GM18907 (cell line): ENCODE measurements at regions not wholly inside any gene's neighbourhood (a gene's known extent, or its start where the extent isn't known, plus 50 kb on each side); places are given as distances from the start of the nearest gene placed in this dataset.
"Not testable (repeated sequence)": the region's sequence is repeated elsewhere in the genome, so short reads cannot be mapped to it uniquely, and the experiment has no call there.

ENCODE experiments used
- ATAC-seq: cut with Tn5 transposase; IDR thresholded peaks from one replicate; pipeline ENCODE4 v1.9.1; 2021; ENCODE audit warnings: mild to moderate bottlenecking, moderate library complexity; ENCODE audit not compliant: unreplicated experiment

GRCh38 chr2:114018464-114018863 lies 128.6 kb downstream of the ACTR3 start:
- not testable (repeated sequence) for ATAC-seq

- ATAC-seq, result no peak
Measured at GRCh38 chr2:114020668-114021067, 130.8 kb downstream of the ACTR3 start.

DNA sequence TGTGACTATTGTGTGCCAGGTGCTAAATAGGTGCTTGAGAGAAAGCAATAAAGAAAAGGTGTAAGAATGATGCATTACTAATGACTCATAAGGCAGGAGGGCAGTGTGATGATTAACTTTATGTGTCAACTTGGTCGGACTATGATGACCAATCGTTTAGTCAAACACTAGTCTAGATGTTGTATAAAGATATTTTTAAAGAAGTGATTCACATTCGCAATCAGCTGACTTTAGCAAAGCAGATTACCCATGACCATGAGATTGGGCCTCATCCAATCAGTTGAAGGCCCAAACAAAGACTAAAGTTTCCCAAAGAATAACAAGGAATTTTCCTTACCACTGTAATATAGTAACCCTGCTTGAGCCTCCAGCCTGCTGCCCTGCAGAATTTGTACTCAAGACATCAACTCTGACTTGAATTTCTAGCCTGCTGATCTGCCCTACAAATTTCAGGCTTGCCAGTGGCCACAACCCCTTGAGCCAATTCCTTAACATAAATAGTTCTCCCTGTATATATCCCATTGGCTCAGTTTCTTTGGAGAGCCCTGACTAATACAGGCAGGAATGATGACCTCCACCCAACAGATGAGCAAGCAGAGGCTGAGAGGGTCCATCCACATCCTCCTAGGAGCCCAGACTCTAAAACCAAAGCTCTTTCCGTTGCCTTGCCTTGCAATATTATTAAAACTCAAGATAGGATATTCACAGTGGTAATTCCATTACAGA lies 132.6 kb downstream of the ACTR3 start:
- ATAC-seq, result no peak

GRCh38 chr2:114024326-114024725 lies 134.4 kb downstream of the ACTR3 start:
- ATAC-seq, result no peak

- no peak for ATAC-seq
Measured at GRCh38 chr2:114025030-114025429, 135.1 kb downstream of the ACTR3 start.

GRCh38 chr2:114027437-114027836 lies 137.5 kb downstream of the ACTR3 start:
- ATAC-seq, result no peak

GRCh38 chr2:114031605-114032505 lies 142.0 kb downstream of the ACTR3 start:
- ATAC-seq, result no peak

GRCh38 chr2:114032705-114033104 lies 142.8 kb downstream of the ACTR3 start:
- no peak for ATAC-seq

- no peak for ATAC-seq
Measured at GRCh38 chr2:114034742-114035141, 144.9 kb downstream of the ACTR3 start.

GRCh38 chr2:114038710-114039109 lies 148.8 kb downstream of the ACTR3 start:
- no peak for ATAC-seq

DNA sequence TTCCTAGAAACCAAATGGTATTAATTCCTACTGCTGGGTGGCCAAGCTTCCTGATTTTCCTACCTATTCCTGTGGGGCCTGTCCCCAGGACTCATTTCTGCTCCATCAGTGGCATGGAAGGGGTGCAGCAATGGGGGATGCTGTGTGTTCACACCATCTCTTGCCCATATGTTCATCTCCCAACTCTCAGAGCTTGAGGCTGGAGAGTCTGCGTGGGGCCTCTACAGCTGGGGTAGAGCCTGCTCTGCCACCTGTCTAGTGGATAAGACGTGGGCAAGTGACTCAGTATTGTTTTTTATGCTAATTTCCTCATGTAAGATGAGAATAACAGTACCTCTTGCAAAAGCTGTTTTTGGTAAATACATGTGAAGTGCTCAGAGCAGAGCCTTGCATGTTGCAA lies 149.8 kb downstream of the ACTR3 start:
- ATAC-seq, result no peak

DNA sequence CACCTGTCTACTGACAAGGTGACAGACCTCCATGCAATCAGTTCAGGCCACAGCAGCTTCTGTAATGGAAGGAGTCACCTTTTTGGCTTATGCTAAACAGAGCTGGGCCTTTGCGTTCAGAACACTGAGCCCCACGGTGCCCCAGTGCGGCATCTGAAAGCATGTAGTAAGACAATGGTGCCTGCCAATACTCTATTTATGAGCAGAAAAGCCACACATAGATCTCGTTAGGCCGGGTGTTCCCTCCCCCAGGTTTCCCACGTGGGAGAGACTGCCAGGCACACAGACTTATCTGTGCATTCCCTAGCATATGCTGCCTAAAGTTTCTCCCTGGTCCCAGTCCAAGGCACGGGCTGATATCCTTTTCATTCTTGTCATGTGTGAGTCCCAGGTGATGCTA lies 150.9 kb downstream of the ACTR3 start:
- no peak for ATAC-seq

DNA sequence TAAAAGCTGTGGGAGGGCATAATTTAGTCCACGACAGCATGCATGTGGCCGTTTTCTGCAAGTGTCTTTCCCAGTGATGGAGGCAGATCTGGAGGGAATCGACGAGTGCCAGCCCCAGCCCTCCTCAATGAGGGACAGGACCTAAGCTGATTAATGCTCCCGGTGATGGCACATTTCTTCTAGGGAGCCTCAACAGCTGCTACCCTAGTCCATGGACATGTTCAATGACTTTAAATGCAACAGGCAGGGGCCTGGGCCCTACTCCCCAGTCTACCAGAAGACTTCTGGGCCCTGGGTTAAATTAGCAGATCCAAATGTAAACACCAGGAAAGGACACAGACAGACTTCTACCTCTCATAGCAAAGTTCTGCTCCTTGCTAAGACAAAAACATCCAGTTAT lies 155.1 kb downstream of the ACTR3 start:
- no peak for ATAC-seq

GRCh38 chr2:114046373-114046772 lies 156.5 kb downstream of the ACTR3 start:
- ATAC-seq, result no peak

- no peak for ATAC-seq
Measured at GRCh38 chr2:114046866-114047435, 157.1 kb downstream of the ACTR3 start.

- no peak for ATAC-seq
Measured at GRCh38 chr2:114049280-114049679, 159.4 kb downstream of the ACTR3 start.

GRCh38 chr2:114049826-114050225 lies 159.9 kb downstream of the ACTR3 start:
- no peak for ATAC-seq

DNA sequence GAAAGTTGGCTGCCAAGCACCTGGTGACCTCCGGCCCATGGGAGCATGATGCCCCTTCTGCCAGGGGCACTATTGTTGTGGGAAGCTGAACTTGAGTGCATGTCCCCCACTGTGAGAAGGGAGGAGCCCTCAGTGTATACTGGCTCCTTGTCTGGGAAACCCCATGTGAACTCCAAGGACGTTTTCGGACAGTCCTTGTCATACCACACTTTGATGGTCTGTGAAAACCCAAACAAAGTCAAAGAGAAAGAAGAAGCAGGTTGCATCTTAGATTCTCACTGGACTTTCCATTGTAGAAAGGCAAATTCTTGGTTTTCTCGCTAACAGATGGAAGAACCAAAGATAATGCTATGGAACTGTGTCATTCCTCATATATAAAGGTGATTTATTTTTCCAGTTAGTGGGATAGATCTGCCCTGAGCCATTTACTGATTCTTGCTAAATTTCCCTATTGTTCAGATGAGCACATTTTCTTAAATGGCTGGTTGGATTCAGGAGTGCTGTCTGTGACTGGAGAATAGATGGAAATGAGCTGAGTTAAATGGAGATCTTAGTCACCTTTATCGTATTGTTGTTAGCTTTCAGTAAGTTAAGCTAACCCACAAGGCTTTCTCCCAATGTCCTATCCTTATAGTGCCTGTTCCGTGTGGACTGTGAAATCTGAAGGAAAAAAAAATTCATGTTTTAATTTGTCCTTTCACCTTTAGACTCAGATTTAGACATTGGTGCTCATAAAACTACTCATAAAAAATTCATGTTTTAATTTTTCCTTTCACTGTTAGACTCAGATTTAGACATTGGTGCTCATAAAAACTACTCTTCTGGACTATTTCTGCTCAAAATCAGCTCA lies 166.6 kb downstream of the ACTR3 start:
- peak; percentile 70 for ATAC-seq

- ATAC-seq, result no peak
Measured at GRCh38 chr2:114057638-114058037, 167.7 kb downstream of the ACTR3 start.

DNA sequence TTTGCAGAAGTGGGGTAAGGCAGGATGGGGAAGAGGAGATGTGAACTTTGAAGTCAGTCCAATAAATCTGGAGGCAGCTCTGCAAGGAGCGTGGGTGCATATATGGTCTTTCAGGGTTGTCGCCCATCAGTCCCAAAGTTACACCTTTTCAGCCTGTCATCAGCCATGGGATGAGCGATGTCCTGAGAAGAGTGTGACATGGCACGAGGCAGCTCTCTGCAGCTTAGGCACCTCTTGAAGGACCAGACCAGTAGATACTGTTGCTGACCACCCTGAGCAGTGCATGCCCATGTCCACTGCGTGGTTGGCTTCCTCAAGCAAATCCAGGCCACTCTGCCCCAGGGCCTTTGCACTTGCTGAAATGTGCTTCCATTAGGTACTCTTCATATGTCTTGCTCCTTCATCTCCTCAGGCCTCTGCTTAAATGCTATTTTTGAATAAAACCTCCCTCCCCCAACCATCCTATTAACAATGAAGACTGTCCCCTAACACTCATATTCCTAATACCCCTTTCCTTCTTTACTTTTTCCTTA lies 171.7 kb downstream of the ACTR3 start:
- ATAC-seq, result no peak

DNA sequence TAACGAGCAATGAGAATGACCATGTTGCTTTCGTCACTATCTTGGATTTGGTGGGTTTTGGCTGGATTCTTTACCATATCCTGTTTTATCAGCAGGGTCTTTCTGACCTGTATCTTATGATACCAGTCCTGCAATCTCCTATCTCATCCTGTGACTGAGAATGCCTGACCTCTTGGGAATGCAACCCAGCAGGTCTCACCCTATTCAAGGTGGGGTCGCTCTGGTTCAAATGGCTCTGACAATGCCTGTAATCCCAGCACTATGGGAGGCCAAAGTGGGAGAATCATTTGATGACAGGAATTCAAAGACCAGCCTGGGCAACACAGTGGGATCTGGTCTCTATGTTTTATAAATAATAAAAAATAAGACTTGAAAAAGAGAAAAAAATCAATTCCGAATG lies 173.5 kb downstream of the ACTR3 start:
- no peak for ATAC-seq
